ENCODE measurements at regions not wholly inside any gene's neighbourhood (a gene's known extent, or its start where the extent isn't known, plus 50 kb on each side); places are given as distances from the start of the nearest gene placed in this dataset.

- DNase-seq (ENCODE audit: extremely low read depth, insufficient read length), result no peak
- TF ChIP-seq, protein P1, sequence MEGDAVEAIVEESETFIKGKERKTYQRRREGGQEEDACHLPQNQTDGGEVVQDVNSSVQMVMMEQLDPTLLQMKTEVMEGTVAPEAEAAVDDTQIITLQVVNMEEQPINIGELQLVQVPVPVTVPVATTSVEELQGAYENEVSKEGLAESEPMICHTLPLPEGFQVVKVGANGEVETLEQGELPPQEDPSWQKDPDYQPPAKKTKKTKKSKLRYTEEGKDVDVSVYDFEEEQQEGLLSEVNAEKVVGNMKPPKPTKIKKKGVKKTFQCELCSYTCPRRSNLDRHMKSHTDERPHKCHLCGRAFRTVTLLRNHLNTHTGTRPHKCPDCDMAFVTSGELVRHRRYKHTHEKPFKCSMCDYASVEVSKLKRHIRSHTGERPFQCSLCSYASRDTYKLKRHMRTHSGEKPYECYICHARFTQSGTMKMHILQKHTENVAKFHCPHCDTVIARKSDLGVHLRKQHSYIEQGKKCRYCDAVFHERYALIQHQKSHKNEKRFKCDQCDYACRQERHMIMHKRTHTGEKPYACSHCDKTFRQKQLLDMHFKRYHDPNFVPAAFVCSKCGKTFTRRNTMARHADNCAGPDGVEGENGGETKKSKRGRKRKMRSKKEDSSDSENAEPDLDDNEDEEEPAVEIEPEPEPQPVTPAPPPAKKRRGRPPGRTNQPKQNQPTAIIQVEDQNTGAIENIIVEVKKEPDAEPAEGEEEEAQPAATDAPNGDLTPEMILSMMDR (IDR thresholded peaks at IDR 0.05; ENCODE audit: insufficient read depth, low read length, poor library complexity, severe bottlenecking), result no peak
- Histone ChIP-seq H3K4me3 (replicated peaks; ENCODE audit: low read depth, low read length) (no peak overlapping the region), H3K36me3 (ENCODE audit: control insufficient read depth, insufficient read depth, low read length) (no peaks in the 10 kb centered on the region), H3K27me3 (replicated peaks; ENCODE audit: control insufficient read depth, insufficient read depth, low read length) (peaks cover 1% of the 10 kb centered on the region)
Measured at GRCh38 chr18:45549290-45549689, 66.0 kb upstream of the SLC14A2 start.

GRCh38 chr18:45551142-45551815 is 64.0 kb upstream of the SLC14A2 start:
- H3K36me3 ChIP-seq (ENCODE audit: control insufficient read depth, insufficient read depth, low read length), result no peaks in the 10 kb centered on the region
- DNase-seq (ENCODE audit: extremely low read depth, insufficient read length), result no peak
- TF ChIP-seq, protein P1 (IDR thresholded peaks at IDR 0.05; ENCODE audit: insufficient read depth, low read length, poor library complexity, severe bottlenecking), result no peak
- H3K4me3 ChIP-seq (replicated peaks; ENCODE audit: low read depth, low read length), result no peak overlapping the region
- H3K27me3 ChIP-seq (replicated peaks; ENCODE audit: control insufficient read depth, insufficient read depth, low read length), result peaks cover 1% of the 10 kb centered on the region

DNA sequence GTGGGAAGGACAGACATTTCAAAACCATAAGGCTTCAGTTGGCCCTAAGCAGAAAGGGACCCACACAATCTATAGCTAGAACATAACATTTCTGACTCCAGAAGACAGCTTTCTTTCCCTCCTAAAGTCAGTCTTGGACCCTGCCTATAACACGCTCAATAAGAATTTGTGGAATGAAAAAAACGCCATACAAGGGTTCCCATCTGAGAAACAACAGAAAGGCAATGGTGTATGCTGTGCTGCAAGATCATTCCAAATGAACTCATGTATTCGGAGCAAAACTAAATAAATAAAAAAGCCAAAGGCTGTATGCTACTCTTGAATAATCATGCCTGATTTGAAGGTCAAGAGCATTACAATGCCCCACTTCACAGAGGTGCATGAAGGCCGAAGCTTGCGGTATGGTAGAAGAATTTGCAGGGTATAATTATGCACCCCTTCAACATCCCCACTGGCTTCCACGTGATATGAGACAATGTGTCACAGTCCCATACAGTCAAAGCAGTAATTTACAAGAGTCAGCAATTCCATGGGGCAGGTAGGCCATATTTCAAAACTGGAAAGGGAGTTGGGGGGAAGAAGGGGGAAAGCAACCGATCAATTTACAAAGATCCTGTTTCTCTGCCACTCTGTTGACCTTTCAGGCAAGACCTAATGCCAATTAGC is 61.4 kb upstream of the SLC14A2 start:
- peaks cover 1% of the 10 kb centered on the region for H3K27me3 ChIP-seq (replicated peaks; ENCODE audit: control insufficient read depth, insufficient read depth, low read length)
- H3K36me3 ChIP-seq (ENCODE audit: control insufficient read depth, insufficient read depth, low read length), result no peaks in the 10 kb centered on the region
- TF ChIP-seq, protein P1 (IDR thresholded peaks at IDR 0.05; ENCODE audit: insufficient read depth, low read length, poor library complexity, severe bottlenecking), result no peak
- H3K4me3 ChIP-seq (replicated peaks; ENCODE audit: low read depth, low read length), result no peak overlapping the region
- no peak for DNase-seq (ENCODE audit: extremely low read depth, insufficient read length)

- no peak for DNase-seq (ENCODE audit: extremely low read depth, insufficient read length)
- peaks cover 1% of the 10 kb centered on the region for H3K27me3 ChIP-seq (replicated peaks; ENCODE audit: control insufficient read depth, insufficient read depth, low read length)
- no peaks in the 10 kb centered on the region for H3K36me3 ChIP-seq (ENCODE audit: control insufficient read depth, insufficient read depth, low read length)
- H3K4me3 ChIP-seq (replicated peaks; ENCODE audit: low read depth, low read length), result no peak overlapping the region
- TF ChIP-seq, protein P1 (IDR thresholded peaks at IDR 0.05; ENCODE audit: insufficient read depth, low read length, poor library complexity, severe bottlenecking), result no peak
Measured at GRCh38 chr18:45554389-45554737, 60.9 kb upstream of the SLC14A2 start.

DNA sequence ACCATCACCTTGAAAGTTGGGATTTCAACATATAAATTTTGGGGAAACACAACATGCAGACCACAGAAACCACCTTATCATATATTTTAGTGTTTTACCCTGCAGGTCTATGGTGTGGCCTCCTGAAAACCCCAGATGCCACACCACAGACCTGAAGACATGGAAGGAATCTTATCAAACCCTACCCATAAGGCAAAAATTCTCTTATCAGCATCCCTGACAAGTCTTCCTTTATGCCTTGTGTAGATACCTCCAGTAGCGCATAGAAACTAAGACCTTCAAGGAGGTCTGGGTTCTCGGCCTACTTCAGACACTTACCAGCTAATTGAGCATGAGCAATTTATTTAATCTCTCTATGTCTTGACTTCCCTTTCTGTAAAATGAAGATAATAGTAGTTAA is 59.1 kb upstream of the SLC14A2 start:
- DNase-seq (ENCODE audit: extremely low read depth, insufficient read length), result no peak
- Histone ChIP-seq H3K36me3 (ENCODE audit: control insufficient read depth, insufficient read depth, low read length) (no peaks in the 10 kb centered on the region), H3K27me3 (replicated peaks; ENCODE audit: control insufficient read depth, insufficient read depth, low read length) (no peaks in the 10 kb centered on the region; the same call in 1 of the 2 replicates), H3K4me3 (replicated peaks; ENCODE audit: low read depth, low read length) (no peak overlapping the region)
- TF ChIP-seq, protein P1 (IDR thresholded peaks at IDR 0.05; ENCODE audit: insufficient read depth, low read length, poor library complexity, severe bottlenecking), result no peak

Data from GM06990 (cell line).